ENCODE measurements at regions not wholly inside any gene's neighbourhood (a gene's known extent, or its start where the extent isn't known, plus 50 kb on each side); places are given as distances from the start of the nearest gene placed in this dataset.

- H2BK5ac ChIP-seq (ENCODE audit: low read depth, low read length, poor library complexity, severe bottlenecking), result no peak overlapping the region
- no peak for TF ChIP-seq MAFK (IDR thresholded peaks at IDR 0.05; ENCODE audit: low read depth, low read length)
- TF ChIP-seq NFE2L2 (IDR thresholded peaks at IDR 0.05; ENCODE audit: low read depth, low read length), result no peak
- TF ChIP-seq ELK1 (IDR thresholded peaks at IDR 0.05; ENCODE audit: borderline replicate concordance, low read depth, low read length), result no peak
- TF ChIP-seq USF2 (IDR thresholded peaks at IDR 0.05; ENCODE audit: low read depth, low read length), result no peak
- TF ChIP-seq RCOR1 (IDR thresholded peaks at IDR 0.05; ENCODE audit: insufficient replicate concordance, low read length), result no peak
- TF ChIP-seq CTCF (conservative IDR thresholded peaks at IDR 0.05; ENCODE audit: low read depth, low read length), result no peak
- TF ChIP-seq SMC3 (IDR thresholded peaks at IDR 0.05; ENCODE audit: low read depth, low read length), result no peak
- TF ChIP-seq RFX5 (IDR thresholded peaks at IDR 0.05; ENCODE audit: low read depth, low read length), result no peak
- TF ChIP-seq FOS (IDR thresholded peaks at IDR 0.05; ENCODE audit: low read depth, low read length), result no peak
- TF ChIP-seq MAZ (IDR thresholded peaks at IDR 0.05; ENCODE audit: borderline replicate concordance, low read depth, low read length), result no peak
- TF ChIP-seq MXI1 (IDR thresholded peaks at IDR 0.05; ENCODE audit: borderline replicate concordance, low read depth, low read length), result no peak
- TF ChIP-seq CEBPB (IDR thresholded peaks at IDR 0.05; ENCODE audit: low read depth, low read length), result no peak
- no peak for TF ChIP-seq BHLHE40 (IDR thresholded peaks at IDR 0.05; ENCODE audit: low read depth, low read length)
- TF ChIP-seq CHD1 (IDR thresholded peaks at IDR 0.05; ENCODE audit: low read depth, low read length), result no peak
- TF ChIP-seq POLR2A (IDR thresholded peaks at IDR 0.05; ENCODE audit: low read depth, low read length), result no peak
- H3K9me1 ChIP-seq (ENCODE audit: insufficient read depth, low read length), result no peaks in the 10 kb centered on the region
- no peak overlapping the region for H2BK120ac ChIP-seq (ENCODE audit: low read depth, low read length)
- no peak overlapping the region for H3K18ac ChIP-seq (ENCODE audit: low read depth, low read length)
- H3K4me3 ChIP-seq (ENCODE audit: insufficient read depth, low read depth, low read length), result no peak overlapping the region
- intact Hi-C loops (cut with micrococcal nuclease), result no loop called here
- in situ Hi-C loops (cut with MboI; ENCODE audit: low sequenced_read_pairs), result no loop called here
- no CpG with 5 or more reads among the region's 2 CpGs for WGBS, 2 experiments (ENCODE audit: extremely low coverage in 2 of 2, insufficient read length in 1 of 2)
- H4K5ac ChIP-seq (ENCODE audit: low read depth, low read length), result no peak overlapping the region
- no peak overlapping the region for H3K23ac ChIP-seq (ENCODE audit: low read depth, low read length)
- H3K14ac ChIP-seq (replicated peaks; ENCODE audit: low read depth, low read length), result no peak overlapping the region
- no peak overlapping the region for H2AFZ ChIP-seq (replicated peaks; ENCODE audit: low read length, poor library complexity)
- no peak for DNase-seq
- H3K27me3 ChIP-seq (ENCODE audit: control insufficient read depth, insufficient read depth, low read length), result no peaks in the 10 kb centered on the region
- ATAC-seq (ENCODE audit: low read depth), result no peak
- H2AK5ac ChIP-seq (ENCODE audit: low read depth, low read length), result no peak overlapping the region
- H2BK20ac ChIP-seq (ENCODE audit: low read depth, low read length), result no peak overlapping the region
- POLR2A ChIA-PET (ENCODE audit: unreplicated experiment), result no interaction called here
- H3K56ac ChIP-seq (ENCODE audit: extremely low read depth, insufficient read depth, low read length), result no peak overlapping the region
- H3K79me1 ChIP-seq (ENCODE audit: low read depth in 1 of 2, low read length in 2 of 2), result no peaks in the 10 kb centered on the region
- H2AK9ac ChIP-seq (replicated peaks; ENCODE audit: low read depth, low read length, poor library complexity), result no peak overlapping the region
- no TSS peak for BruUV-seq (replicated peaks)
- H4K91ac ChIP-seq (ENCODE audit: insufficient read depth, low read depth, low read length), result no peak overlapping the region
- H3K27ac ChIP-seq (ENCODE audit: insufficient read depth, low read length), result no peak overlapping the region
- no peak overlapping the region for H3K9ac ChIP-seq (ENCODE audit: low read depth, low read length)
- no peak overlapping the region for H3K4me2 ChIP-seq (ENCODE audit: low read depth, low read length)
- CTCF ChIA-PET, result no interaction called here
- no peak overlapping the region for H4K8ac ChIP-seq (ENCODE audit: low read depth in 2 of 2, low read length in 2 of 2)
- dilution Hi-C loops (cut with HindIII; ENCODE audit: low sequenced_read_pairs, unreplicated experiment), result no loop called here
- no peaks in the 10 kb centered on the region for H3K4me1 ChIP-seq (ENCODE audit: control insufficient read depth, insufficient read depth, low read length)
- no peaks in the 10 kb centered on the region for H4K20me1 ChIP-seq (ENCODE audit: insufficient read depth, low read length)
- no peak overlapping the region for H3K4ac ChIP-seq (ENCODE audit: low read depth, low read length)
- H2BK15ac ChIP-seq (ENCODE audit: low read depth, low read length), result no peak overlapping the region
- H3K9me3 ChIP-seq (ENCODE audit: control insufficient read depth, insufficient read depth, low read length), result no peaks in the 10 kb centered on the region
- no peaks in the 10 kb centered on the region for H3K36me3 ChIP-seq (ENCODE audit: control insufficient read depth, insufficient read depth, low read length)
Measured at GRCh38 chr7:118046086-118046485, 137.9 kb upstream of the LSM8 start.

All from IMR-90 (cell line).